HPDE6-E6E7 (cell line): ENCODE measurements at regions not wholly inside any gene's neighbourhood (a gene's known extent, or its start where the extent isn't known, plus 50 kb on each side); places are given as distances from the start of the nearest gene placed in this dataset.

Experiments used
- DNase-seq: peaks from one replicate; pipeline ENCODE4 v3.0.0; 2011; ENCODE audit warnings: missing footprints; ENCODE audit errors: extremely low spot score

- no peak for DNase-seq
Observed at GRCh38 chr11:116162086-116162885, 610.5 kb downstream of the BUD13 start.

- DNase-seq: no peak
Observed at GRCh38 chr11:116148645-116149044, 624.1 kb downstream of the BUD13 start.

GRCh38 chr11:116148056-116148455, 624.7 kb downstream of the BUD13 start:
- DNase-seq: no peak

- DNase-seq: no peak
Observed at GRCh38 chr11:116145187-116145865, 627.5 kb downstream of the BUD13 start.

GRCh38 chr11:116144387-116144958, 628.3 kb downstream of the BUD13 start:
- no peak for DNase-seq

- DNase-seq: no peak
Observed at GRCh38 chr11:116138280-116138679, 634.1 kb upstream of the CADM1 start.

- no peak for DNase-seq
Observed at GRCh38 chr11:116137753-116138152, 633.5 kb upstream of the CADM1 start.

- no peak for DNase-seq
Observed at GRCh38 chr11:116136987-116137674, 632.9 kb upstream of the CADM1 start.

- DNase-seq: no peak
Observed at GRCh38 chr11:116135891-116136290, 631.7 kb upstream of the CADM1 start.

- no peak for DNase-seq
Observed at GRCh38 chr11:116134450-116134849, 630.2 kb upstream of the CADM1 start.

- no peak for DNase-seq
Observed at GRCh38 chr11:116132273-116132978, 628.2 kb upstream of the CADM1 start.

GRCh38 chr11:116130122-116130521, 625.9 kb upstream of the CADM1 start:
- DNase-seq: no peak

- DNase-seq: no peak
Observed at GRCh38 chr11:116129456-116129855, 625.2 kb upstream of the CADM1 start.

GRCh38 chr11:116126562-116126961, 622.3 kb upstream of the CADM1 start:
- no peak for DNase-seq

GRCh38 chr11:116124922-116125714, 620.9 kb upstream of the CADM1 start:
- DNase-seq: no peak

GRCh38 chr11:116123739-116124138, 619.5 kb upstream of the CADM1 start:
- DNase-seq: no peak

- DNase-seq: no peak
Observed at GRCh38 chr11:116122697-116123472, 618.7 kb upstream of the CADM1 start.

GRCh38 chr11:116119158-116119557, 614.9 kb upstream of the CADM1 start:
- DNase-seq: no peak

- no peak for DNase-seq
Observed at GRCh38 chr11:116118138-116118470, 613.9 kb upstream of the CADM1 start.
